Gastrocnemius medialis (tissue), 4 donors: ENCODE measurements at regions not wholly inside any gene's neighbourhood (a gene's known extent, or its start where the extent isn't known, plus 50 kb on each side); places are given as distances from the start of the nearest gene placed in this dataset.
"Not testable (repeated sequence)": the region's sequence is repeated elsewhere in the genome, so short reads cannot be mapped to it uniquely, and the experiment has no call there.

ENCODE experiments used
- POLR2A ChIP-seq, 2 donors: fragments of 450-650 bp; IDR thresholded peaks; one replicate each; pipeline ENCODE4 v1.6.1; 2017; ENCODE audit warnings: antibody characterized with exemption in 2 of 2, mild to moderate bottlenecking in 2 of 2, moderate library complexity in 2 of 2
- TF ChIP-seq, protein P1 (sequence below), 5 experiments: fragments of 450-650 bp in 3 of 5; fragments of 200-600 bp in 2 of 5; sonication (generic) in 2 of 5; IDR thresholded peaks in 4 of 5; conservative IDR thresholded peaks in 1 of 5; 1 replicate in 4 of 5; 2 replicates in 1 of 5; pipeline ENCODE4 v1.5.1; 2016 to 2019; ENCODE audit warnings: antibody characterized with exemption in 5 of 5, mild to moderate bottlenecking in 3 of 5, moderate library complexity in 3 of 5

DNA sequence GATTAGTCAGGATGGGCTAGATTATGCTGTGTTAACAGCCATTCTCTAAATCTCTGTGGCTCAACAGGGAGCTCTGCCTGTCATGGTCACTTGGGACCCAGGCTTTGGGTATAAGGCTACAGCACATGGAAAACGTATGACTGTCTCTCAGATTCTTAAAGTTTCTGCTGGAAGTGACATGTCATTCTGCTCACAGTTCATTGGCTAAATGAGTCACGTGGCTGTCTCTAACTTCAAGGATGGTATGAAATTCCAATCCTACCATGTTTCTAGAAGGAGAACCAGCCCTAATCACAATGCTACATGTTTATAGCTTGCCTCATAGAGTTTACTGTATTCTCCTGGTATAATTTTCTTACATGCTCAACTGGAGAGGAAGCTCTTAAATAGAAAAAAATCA is 65.6 kb upstream of the PRSS12 start:
- TF ChIP-seq, protein P1, sequence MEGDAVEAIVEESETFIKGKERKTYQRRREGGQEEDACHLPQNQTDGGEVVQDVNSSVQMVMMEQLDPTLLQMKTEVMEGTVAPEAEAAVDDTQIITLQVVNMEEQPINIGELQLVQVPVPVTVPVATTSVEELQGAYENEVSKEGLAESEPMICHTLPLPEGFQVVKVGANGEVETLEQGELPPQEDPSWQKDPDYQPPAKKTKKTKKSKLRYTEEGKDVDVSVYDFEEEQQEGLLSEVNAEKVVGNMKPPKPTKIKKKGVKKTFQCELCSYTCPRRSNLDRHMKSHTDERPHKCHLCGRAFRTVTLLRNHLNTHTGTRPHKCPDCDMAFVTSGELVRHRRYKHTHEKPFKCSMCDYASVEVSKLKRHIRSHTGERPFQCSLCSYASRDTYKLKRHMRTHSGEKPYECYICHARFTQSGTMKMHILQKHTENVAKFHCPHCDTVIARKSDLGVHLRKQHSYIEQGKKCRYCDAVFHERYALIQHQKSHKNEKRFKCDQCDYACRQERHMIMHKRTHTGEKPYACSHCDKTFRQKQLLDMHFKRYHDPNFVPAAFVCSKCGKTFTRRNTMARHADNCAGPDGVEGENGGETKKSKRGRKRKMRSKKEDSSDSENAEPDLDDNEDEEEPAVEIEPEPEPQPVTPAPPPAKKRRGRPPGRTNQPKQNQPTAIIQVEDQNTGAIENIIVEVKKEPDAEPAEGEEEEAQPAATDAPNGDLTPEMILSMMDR (IDR thresholded peaks at IDR 0.05 in 4 of 5, conservative IDR thresholded peaks at IDR 0.05 in 1 of 5): not testable (repeated sequence)
- TF ChIP-seq POLR2A (IDR thresholded peaks at IDR 0.05): not testable (repeated sequence)
